NB4 (cell line): ENCODE measurements at regions not wholly inside any gene's neighbourhood (a gene's known extent, or its start where the extent isn't known, plus 50 kb on each side); places are given as distances from the start of the nearest gene placed in this dataset.

Experiments used
- DNase-seq: peaks from one replicate; pipeline ENCODE4 v3.0.0; 2010; ENCODE audit warnings: low read depth
- H3K4me3 ChIP-seq: one replicate; pipeline ENCODE4 v1.5.1; 2011; ENCODE audit warnings: mild to moderate bottlenecking, low read depth, low read length, moderate library complexity
- CTCF ChIP-seq: IDR thresholded peaks from one replicate; pipeline ENCODE4 v1.5.1; 2012; ENCODE audit warnings: low read depth, low read length
- MAX ChIP-seq: IDR thresholded peaks from 2 replicates; pipeline ENCODE4 v1.6.1; 2011; ENCODE audit warnings: low read depth, low read length
- MYC ChIP-seq: IDR thresholded peaks from 2 replicates; pipeline ENCODE4 v1.6.1; 2011; ENCODE audit warnings: low read depth, low read length
- POLR2A ChIP-seq: IDR thresholded peaks from 2 replicates; pipeline ENCODE4 v1.6.1; 2011; ENCODE audit warnings: mild to moderate bottlenecking; ENCODE audit not compliant: insufficient read length; ENCODE audit errors: extremely low read depth

- no peak overlapping the region for H3K4me3 ChIP-seq
- DNase-seq: no peak
- TF ChIP-seq MAX (no peak), CTCF (no peak), MYC (no peak), POLR2A (no peak)
Observed at GRCh38 chr18:10398571-10398970, 55.9 kb upstream of the APCDD1 start.

- no peak for DNase-seq
- no peak overlapping the region for H3K4me3 ChIP-seq
- TF ChIP-seq POLR2A (no peak), MYC (no peak), CTCF (no peak), MAX (no peak)
Observed at GRCh38 chr18:10399465-10399864, 55.0 kb upstream of the APCDD1 start.

GRCh38 chr18:10400534-10401307 is 53.7 kb upstream of the APCDD1 start:
- TF ChIP-seq CTCF (no peak), MYC (no peak), MAX (no peak), POLR2A (no peak)
- DNase-seq: peak; percentile 12
- H3K4me3 ChIP-seq: no peak overlapping the region

GRCh38 chr18:10401521-10401920 is 52.9 kb upstream of the APCDD1 start:
- no peak overlapping the region for H3K4me3 ChIP-seq
- DNase-seq: peak; percentile 27
- TF ChIP-seq CTCF (no peak), MAX (no peak)

- TF ChIP-seq POLR2A (no peak), MAX (no peak), MYC (no peak), CTCF (no peak)
- H3K4me3 ChIP-seq: no peak overlapping the region
- no peak for DNase-seq
Observed at GRCh38 chr18:10401930-10402329, 52.5 kb upstream of the APCDD1 start.
